GM21825 (cell line): ENCODE measurements at regions not wholly inside any gene's neighbourhood (a gene's known extent, or its start where the extent isn't known, plus 50 kb on each side); places are given as distances from the start of the nearest gene placed in this dataset.

ENCODE experiments used
- ATAC-seq: cut with Tn5 transposase; IDR thresholded peaks from one replicate; pipeline ENCODE4 v1.9.1; 2021; ENCODE audit warnings: mild to moderate bottlenecking, moderate library complexity; ENCODE audit not compliant: unreplicated experiment

GRCh38 chr12:25745281-25745680 is 192.2 kb upstream of the LMNTD1 start:
- no peak for ATAC-seq

GRCh38 chr12:25746131-25746530 is 193.0 kb upstream of the LMNTD1 start:
- no peak for ATAC-seq

GRCh38 chr12:25752710-25753309 is 199.7 kb upstream of the LMNTD1 start:
- no peak for ATAC-seq

GRCh38 chr12:25755136-25755970 is 202.3 kb upstream of the LMNTD1 start:
- no peak for ATAC-seq

- no peak for ATAC-seq
Measured at GRCh38 chr12:25755971-25756260, 202.6 kb upstream of the RASSF8 start.

GRCh38 chr12:25757037-25757665 is 201.3 kb upstream of the RASSF8 start:
- no peak for ATAC-seq

GRCh38 chr12:25759752-25760151 is 198.7 kb upstream of the RASSF8 start:
- no peak for ATAC-seq

- no peak for ATAC-seq
Measured at GRCh38 chr12:25761356-25761755, 197.1 kb upstream of the RASSF8 start.

GRCh38 chr12:25764409-25764808 is 194.1 kb upstream of the RASSF8 start:
- no peak for ATAC-seq

GRCh38 chr12:25764892-25765291 is 193.6 kb upstream of the RASSF8 start:
- ATAC-seq, result no peak

GRCh38 chr12:25767606-25768005 is 190.9 kb upstream of the RASSF8 start:
- ATAC-seq, result no peak

GRCh38 chr12:25768151-25768550 is 190.3 kb upstream of the RASSF8 start:
- ATAC-seq, result no peak

GRCh38 chr12:25769082-25769945 is 189.2 kb upstream of the RASSF8 start:
- no peak for ATAC-seq

GRCh38 chr12:25771041-25771440 is 187.4 kb upstream of the RASSF8 start:
- no peak for ATAC-seq

- no peak for ATAC-seq
Measured at GRCh38 chr12:25771476-25771875, 187.0 kb upstream of the RASSF8 start.

- no peak for ATAC-seq
Measured at GRCh38 chr12:25775968-25776367, 182.5 kb upstream of the RASSF8 start.

- no peak for ATAC-seq
Measured at GRCh38 chr12:25780771-25781170, 177.7 kb upstream of the RASSF8 start.

GRCh38 chr12:25781232-25781631 is 177.2 kb upstream of the RASSF8 start:
- no peak for ATAC-seq

- no peak for ATAC-seq
Measured at GRCh38 chr12:25783566-25783965, 174.9 kb upstream of the RASSF8 start.

- ATAC-seq, result no peak
Measured at GRCh38 chr12:25784669-25785068, 173.8 kb upstream of the RASSF8 start.

GRCh38 chr12:25785134-25785533 is 173.3 kb upstream of the RASSF8 start:
- ATAC-seq, result no peak
